ENCODE measurements at regions not wholly inside any gene's neighbourhood (a gene's known extent, or its start where the extent isn't known, plus 50 kb on each side); places are given as distances from the start of the nearest gene placed in this dataset.

GRCh38 chr1:213767683-213768082 is 220.1 kb upstream of the PROX1 start:
- no peak for DNase-seq (ENCODE audit: insufficient read length, low spot score, missing footprints)
- Histone ChIP-seq H3K9me3 (ENCODE audit: low read depth, low read length) (no peaks in the 10 kb centered on the region), H3K4me1 (ENCODE audit: insufficient read depth, low read length) (no peaks in the 10 kb centered on the region), H3K36me3 (ENCODE audit: insufficient read depth, low read length) (no peaks in the 10 kb centered on the region), H2AFZ (ENCODE audit: low read length) (no peak overlapping the region), H3K4me2 (ENCODE audit: insufficient read depth, low read length) (no peak overlapping the region), H4K20me1 (ENCODE audit: insufficient read depth, low read length) (no peaks in the 10 kb centered on the region), H3K27me3 (ENCODE audit: insufficient read depth, low read length) (no peaks in the 10 kb centered on the region), H3K4me3 (ENCODE audit: insufficient read depth, low read length) (no peak overlapping the region), H3K27ac (ENCODE audit: low read depth, low read length) (no peak overlapping the region), H3K79me2 (ENCODE audit: insufficient read depth, low read length) (no peaks in the 10 kb centered on the region)
- no peak for TF ChIP-seq CTCF (IDR thresholded peaks at IDR 0.05; ENCODE audit: extremely low read depth, low read depth, low read length)

GRCh38 chr1:213772128-213773063 is 215.4 kb upstream of the PROX1 start:
- H3K27ac ChIP-seq (ENCODE audit: low read depth, low read length) = no peak overlapping the region
- H3K9me3 ChIP-seq (ENCODE audit: low read depth, low read length) = no peaks in the 10 kb centered on the region
- no peak overlapping the region for H3K4me2 ChIP-seq (ENCODE audit: insufficient read depth, low read length)
- no peaks in the 10 kb centered on the region for H3K27me3 ChIP-seq (ENCODE audit: insufficient read depth, low read length)
- no peak overlapping the region for H2AFZ ChIP-seq (ENCODE audit: low read length)
- H3K4me1 ChIP-seq (ENCODE audit: insufficient read depth, low read length) = no peaks in the 10 kb centered on the region
- no peaks in the 10 kb centered on the region for H3K79me2 ChIP-seq (ENCODE audit: insufficient read depth, low read length)
- DNase-seq (ENCODE audit: insufficient read length, low spot score, missing footprints) = no peak
- no peak overlapping the region for H3K4me3 ChIP-seq (ENCODE audit: insufficient read depth, low read length)
- no peak for TF ChIP-seq CTCF (IDR thresholded peaks at IDR 0.05; ENCODE audit: extremely low read depth, low read depth, low read length)
- H4K20me1 ChIP-seq (ENCODE audit: insufficient read depth, low read length) = no peaks in the 10 kb centered on the region
- no peaks in the 10 kb centered on the region for H3K36me3 ChIP-seq (ENCODE audit: insufficient read depth, low read length)

GRCh38 chr1:213773975-213774374 is 213.8 kb upstream of the PROX1 start:
- no peak for DNase-seq (ENCODE audit: insufficient read length, low spot score, missing footprints)
- Histone ChIP-seq H3K4me3 (ENCODE audit: insufficient read depth, low read length) (no peak overlapping the region), H3K27ac (ENCODE audit: low read depth, low read length) (no peak overlapping the region), H2AFZ (ENCODE audit: low read length) (no peak overlapping the region), H3K4me1 (ENCODE audit: insufficient read depth, low read length) (no peaks in the 10 kb centered on the region), H3K4me2 (ENCODE audit: insufficient read depth, low read length) (no peak overlapping the region), H4K20me1 (ENCODE audit: insufficient read depth, low read length) (no peaks in the 10 kb centered on the region), H3K27me3 (ENCODE audit: insufficient read depth, low read length) (no peaks in the 10 kb centered on the region), H3K36me3 (ENCODE audit: insufficient read depth, low read length) (no peaks in the 10 kb centered on the region), H3K79me2 (ENCODE audit: insufficient read depth, low read length) (no peaks in the 10 kb centered on the region), H3K9me3 (ENCODE audit: low read depth, low read length) (no peaks in the 10 kb centered on the region)
- TF ChIP-seq CTCF (IDR thresholded peaks at IDR 0.05; ENCODE audit: extremely low read depth, low read depth, low read length) = no peak

- no peak overlapping the region for H3K4me3 ChIP-seq (ENCODE audit: insufficient read depth, low read length)
- no peaks in the 10 kb centered on the region for H4K20me1 ChIP-seq (ENCODE audit: insufficient read depth, low read length)
Observed at GRCh38 chr1:213776969-213777368, 210.8 kb upstream of the PROX1 start.

More at GRCh38 chr1:213776969-213777368, 210.8 kb upstream of the PROX1 start:
- no peak for DNase-seq (ENCODE audit: insufficient read length, low spot score, missing footprints)
- H3K27ac ChIP-seq (ENCODE audit: low read depth, low read length) = no peak overlapping the region
- no peak overlapping the region for H3K4me2 ChIP-seq (ENCODE audit: insufficient read depth, low read length)
- no peak overlapping the region for H2AFZ ChIP-seq (ENCODE audit: low read length)
- H3K4me1 ChIP-seq (ENCODE audit: insufficient read depth, low read length) = no peaks in the 10 kb centered on the region
- H3K79me2 ChIP-seq (ENCODE audit: insufficient read depth, low read length) = no peaks in the 10 kb centered on the region
- no peaks in the 10 kb centered on the region for H3K9me3 ChIP-seq (ENCODE audit: low read depth, low read length)
- H3K27me3 ChIP-seq (ENCODE audit: insufficient read depth, low read length) = no peaks in the 10 kb centered on the region
- TF ChIP-seq CTCF (IDR thresholded peaks at IDR 0.05; ENCODE audit: extremely low read depth, low read depth, low read length) = no peak
- H3K36me3 ChIP-seq (ENCODE audit: insufficient read depth, low read length) = no peaks in the 10 kb centered on the region
